Kidney (tissue), 13 donors: ENCODE measurements at regions not wholly inside any gene's neighbourhood (a gene's known extent, or its start where the extent isn't known, plus 50 kb on each side); places are given as distances from the start of the nearest gene placed in this dataset.

Experiments
- DNase-seq, 5 donors: peaks; one replicate each; pipeline ENCODE4 v3.0.0-alpha.2; 2013 to 2020
- FAIRE-seq: peaks from 2 replicates; lab custom pipeline; 2012; peaks lifted over from hg19 to GRCh38; lab: Jason Lieb, UNC
- H3K27ac ChIP-seq, 2 donors: one replicate each; pipeline ENCODE4 v1.7.0; 2013; ENCODE audit warnings: low read depth in 2 of 2, low read length in 2 of 2, inconsistent platforms in 1 of 2
- H3K27me3 ChIP-seq: one replicate; pipeline ENCODE4 v1.7.1; 2013; ENCODE audit warnings: low read length, inconsistent platforms; ENCODE audit not compliant: control insufficient read depth, insufficient read depth
- H3K36me3 ChIP-seq, 3 donors: one replicate each; pipeline versions ENCODE4 v1.7.0 to v1.7.1; 2013; ENCODE audit warnings: low read length in 3 of 3, control low read depth in 1 of 3, inconsistent platforms in 1 of 3; ENCODE audit not compliant: insufficient read depth in 3 of 3, control insufficient read depth in 2 of 3
- H3K4me1 ChIP-seq, 3 donors: one replicate each; pipeline versions ENCODE4 v1.7.0 to v1.7.1; 2013; ENCODE audit warnings: low read length in 3 of 3, inconsistent platforms in 1 of 3, low read depth in 1 of 3; ENCODE audit not compliant: control insufficient read depth in 2 of 3, insufficient read depth in 2 of 3
- H3K4me3 ChIP-seq, 3 donors: one replicate each; pipeline versions ENCODE4 v1.7.0 to v1.8.1; 2013; ENCODE audit warnings: low read length in 3 of 3, control low read depth in 1 of 3, inconsistent platforms in 1 of 3
- H3K9ac ChIP-seq, 3 donors: one replicate each; pipeline versions ENCODE4 v1.7.0 to v1.7.1; 2013; ENCODE audit warnings: low read length in 3 of 3, control low read depth in 1 of 3, inconsistent platforms in 1 of 3
- H3K9me3 ChIP-seq, 3 donors: one replicate each; pipeline versions ENCODE4 v1.7.0 to v1.7.1; 2013; ENCODE audit warnings: low read length in 3 of 3, control low read depth in 1 of 3, inconsistent platforms in 1 of 3; ENCODE audit not compliant: control insufficient read depth in 2 of 3, insufficient read depth in 1 of 3
- CTCF ChIP-seq: IDR thresholded peaks from 3 replicates; pipeline ENCODE4 v1.5.1; 2012; ENCODE audit warnings: mild to moderate bottlenecking, moderate library complexity, borderline replicate concordance; ENCODE audit not compliant: insufficient read depth; ENCODE audit errors: extremely low read depth
- intact Hi-C: fragments of 100-400 bp; cut with DNase I; formaldehyde crosslinking; loops from one replicate; pipeline ENCODE4 v1.11.1; 2022
- donor health status: control.
- donor health status: control.
- donor health status: control.
- donor health status: control.
- donor health status: control.
- donor health status: DM: yes; HTN: yes; CAD: no.
- donor health status: Normal renal cell carcinoma (clear cell type).

- Histone ChIP-seq H3K4me3 (no peak overlapping the region), H3K36me3 (no peaks in the 10 kb centered on the region), H3K9ac (no peak overlapping the region), H3K9me3 (no peaks in the 10 kb centered on the region), H3K4me1 (peaks cover 0 to 15% (median 9%) of the 10 kb centered on the region in 3 donors), H3K27ac (peak overlapping the region; percentile 30 to 77), H3K27me3 (no peaks in the 10 kb centered on the region)
- TF ChIP-seq CTCF, result no peak
- no peak for FAIRE-seq
- no peak for DNase-seq
- intact Hi-C loops, result no loop called here
Observed at GRCh38 chr6:134503585-134504281, 185.8 kb upstream of the SGK1 start.

GRCh38 chr6:134502614-134503549 is 185.0 kb upstream of the SGK1 start:
- peak overlapping the region; percentile 77 to 79 for H3K27ac ChIP-seq
- no peak for FAIRE-seq
- no peak for TF ChIP-seq CTCF
- DNase-seq, result peak in 1 of 5 donors; percentile 19
- H3K4me1 ChIP-seq, result peaks cover 0 to 15% (median 9%) of the 10 kb centered on the region in 3 donors
- H3K9me3 ChIP-seq, result no peaks in the 10 kb centered on the region
- H3K36me3 ChIP-seq, result no peaks in the 10 kb centered on the region
- intact Hi-C loops, result no loop called here
- no peaks in the 10 kb centered on the region for H3K27me3 ChIP-seq
- no peak overlapping the region for H3K9ac ChIP-seq
- H3K4me3 ChIP-seq, result peak overlapping the region in 1 of 3 donors; percentile 18

GRCh38 chr6:134495890-134496248 is 178.0 kb upstream of the SGK1 start:
- no peak for FAIRE-seq
- Histone ChIP-seq H3K9ac (no peak overlapping the region), H3K27ac (peak overlapping the region; percentile 73 to 75), H3K36me3 (no peaks in the 10 kb centered on the region), H3K4me3 (no peak overlapping the region), H3K9me3 (no peaks in the 10 kb centered on the region), H3K4me1 (peaks cover 0 to 9% (median 2%) of the 10 kb centered on the region in 3 donors), H3K27me3 (no peaks in the 10 kb centered on the region)
- intact Hi-C loops, result no loop called here
- DNase-seq, result no peak
- no peak for TF ChIP-seq CTCF
